Stimulated activated CD8-positive, alpha-beta memory T cell treated with anti-CD3 and anti-CD28 coated beads, Interleukin-7, amount 100 ng/mL, for 48 hours (primary cell): ENCODE measurements at regions not wholly inside any gene's neighbourhood (a gene's known extent, or its start where the extent isn't known, plus 50 kb on each side); places are given as distances from the start of the nearest gene placed in this dataset.
A peak's percentile ranks its signal among the peaks of the same experiment; 100 is the strongest.

Source experiments
- DNase-seq, 2 donors: peaks; one replicate each; pipeline ENCODE4 v3.0.0-alpha.2; 2020; ENCODE audit warnings: low read depth in 1 of 2; ENCODE audit errors: extremely low read depth in 1 of 2

DNA sequence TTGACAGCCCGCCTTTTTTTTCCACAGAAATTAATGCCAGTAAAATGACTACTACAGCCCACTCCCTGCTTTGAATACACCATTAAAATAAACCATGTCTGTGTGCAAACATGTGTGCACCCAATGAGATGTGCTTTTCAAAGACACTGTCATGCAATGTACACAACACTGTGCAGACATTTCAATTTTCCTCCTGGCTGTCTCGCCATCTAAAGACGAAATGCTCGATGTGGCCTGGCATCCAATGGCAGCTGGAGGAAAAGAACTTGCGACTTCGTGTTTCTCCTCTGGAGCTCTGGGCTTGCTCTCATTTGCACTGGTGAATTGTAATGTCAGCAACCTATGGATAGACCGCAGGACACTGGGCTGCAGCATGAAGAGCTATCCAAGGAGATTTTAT lies 147.0 kb upstream of the NAV2 start:
- no peak for DNase-seq

DNA sequence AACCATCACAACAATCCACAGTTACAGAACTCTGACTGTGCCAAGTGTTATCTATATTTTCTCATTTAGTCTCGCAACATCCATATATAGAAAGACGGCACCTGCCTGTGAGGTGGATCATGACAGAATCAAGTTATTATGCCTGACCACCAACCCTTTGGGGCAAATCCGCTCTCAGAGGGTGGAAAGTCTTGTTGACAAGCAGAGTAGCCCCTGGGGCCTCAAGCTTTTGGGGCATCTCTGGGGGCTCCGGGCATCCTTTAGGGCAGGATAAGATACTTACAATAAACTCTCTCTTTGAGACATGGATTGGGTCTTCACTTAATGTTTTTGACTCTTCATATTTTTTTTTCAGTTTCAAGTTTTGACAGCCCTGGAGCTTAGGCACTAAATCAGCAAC lies 150.5 kb upstream of the NAV2 start:
- DNase-seq = no peak

DNA sequence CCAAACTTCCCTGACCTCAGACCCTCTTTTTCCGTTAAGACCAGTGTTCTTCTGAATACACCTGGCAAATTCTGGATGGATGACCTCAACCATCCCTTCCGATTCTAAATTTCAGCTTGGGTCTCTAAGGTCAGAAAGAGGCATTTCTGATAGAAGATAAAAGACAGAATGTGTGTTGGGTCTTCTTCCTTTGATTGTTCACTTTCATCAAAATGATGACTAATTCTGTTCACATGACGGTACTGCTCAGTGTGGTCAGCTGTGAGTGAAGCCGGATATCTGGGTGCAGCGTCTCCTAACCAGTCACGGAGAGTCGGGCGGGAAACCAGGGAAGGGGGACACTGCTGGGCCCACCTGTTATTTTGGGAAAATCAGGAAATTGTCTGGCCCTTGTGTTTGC lies 151.6 kb upstream of the NAV2 start:
- DNase-seq = no peak

DNA sequence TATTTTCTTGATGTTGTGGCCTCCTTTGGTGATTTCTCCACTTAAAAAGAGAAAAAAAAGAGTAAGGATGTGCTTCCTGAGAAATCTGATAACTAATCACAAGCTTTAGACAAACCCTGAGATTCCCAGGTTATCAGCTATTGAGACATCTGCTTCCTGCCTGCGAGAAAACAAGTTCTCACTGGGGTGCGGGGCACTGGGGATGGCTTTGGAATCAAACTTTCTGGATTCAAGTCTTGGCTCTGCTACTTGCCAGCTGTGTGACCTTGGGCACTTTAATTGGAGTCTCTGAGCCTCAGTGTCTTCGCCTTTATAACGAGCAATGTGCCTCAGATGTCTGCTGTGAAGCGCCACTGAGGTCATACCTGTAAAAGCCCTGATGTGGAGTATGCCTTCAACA lies 152.5 kb upstream of the NAV2 start:
- no peak for DNase-seq

DNA sequence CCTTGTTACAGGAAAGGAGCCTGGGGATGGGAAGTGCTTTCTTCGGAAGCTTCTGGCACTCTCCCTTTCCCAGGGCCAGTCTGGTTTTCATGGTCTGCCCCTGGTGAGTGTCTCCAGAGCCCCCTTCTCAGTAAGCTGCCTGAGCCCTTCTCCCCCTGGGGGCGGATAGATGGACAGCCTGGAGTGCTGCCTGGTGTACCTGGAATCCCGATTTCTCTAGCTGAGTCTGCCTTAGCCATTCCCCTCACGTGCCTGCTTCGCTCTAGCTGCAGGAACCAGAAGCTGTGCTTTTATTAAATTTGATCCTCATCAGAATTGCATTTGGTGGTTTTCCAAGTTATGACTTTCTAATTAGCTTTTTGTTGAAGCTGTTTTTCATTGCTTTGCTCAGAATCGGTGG lies 152.9 kb upstream of the NAV2 start:
- DNase-seq = no peak

DNA sequence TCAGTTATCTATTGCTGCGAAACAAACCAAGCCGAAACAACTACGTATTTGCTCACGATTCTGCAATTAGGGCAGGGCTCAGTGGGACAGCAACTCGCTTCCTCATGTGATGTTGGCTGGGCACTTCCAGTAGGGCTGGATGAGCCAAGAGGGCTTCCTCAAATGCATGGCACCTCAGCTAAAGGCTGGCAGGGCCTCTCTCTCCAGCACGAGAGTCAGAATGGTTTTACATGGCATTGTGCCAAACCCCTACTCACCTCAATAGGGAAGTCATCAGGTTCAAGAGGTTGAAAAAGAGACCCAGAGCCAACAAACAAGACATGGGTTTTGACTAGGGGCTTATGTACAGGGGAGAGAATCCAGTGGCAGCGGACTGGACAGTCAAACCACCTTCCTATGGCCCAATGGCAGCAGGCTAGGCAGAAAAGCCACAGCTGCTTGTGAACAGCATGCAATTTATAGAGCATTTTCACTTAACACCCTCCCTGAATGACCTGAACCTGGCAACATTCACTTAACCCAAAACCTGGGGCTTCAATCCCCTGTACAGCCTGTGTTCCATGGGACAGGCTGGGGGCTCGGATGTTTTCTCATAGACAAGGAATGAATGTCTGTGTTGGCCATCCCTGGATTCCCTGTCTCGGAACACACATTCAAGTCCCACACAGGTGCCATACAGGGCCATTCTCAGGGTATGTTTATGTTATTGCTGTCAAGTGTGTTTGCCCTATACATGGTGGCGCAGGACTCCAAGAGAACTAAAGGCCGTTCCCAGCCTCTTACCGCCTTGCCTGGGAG lies 154.2 kb upstream of the NAV2 start:
- no peak for DNase-seq

DNA sequence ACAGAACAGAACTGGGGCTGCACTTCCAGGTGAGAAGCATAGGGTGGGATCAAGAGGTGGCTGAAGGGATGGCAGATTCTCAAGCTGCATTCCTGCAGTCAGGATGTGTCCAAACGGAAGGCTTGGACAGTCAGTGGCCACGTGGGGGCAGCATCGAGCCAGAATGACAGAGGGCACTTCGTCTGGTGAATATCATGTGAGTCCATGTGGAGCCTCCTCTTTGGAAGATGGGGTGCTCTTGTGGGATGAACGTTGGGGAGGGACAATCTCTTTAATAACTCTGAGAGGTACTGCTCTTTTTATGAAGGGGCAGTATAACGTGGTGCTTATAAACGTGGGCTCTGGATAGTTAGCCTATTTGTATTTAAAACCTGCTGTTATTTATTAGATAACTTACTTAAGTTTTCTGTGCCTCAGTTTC lies 154.9 kb upstream of the NAV2 start:
- peak; percentile 39 to 40 for DNase-seq

DNA sequence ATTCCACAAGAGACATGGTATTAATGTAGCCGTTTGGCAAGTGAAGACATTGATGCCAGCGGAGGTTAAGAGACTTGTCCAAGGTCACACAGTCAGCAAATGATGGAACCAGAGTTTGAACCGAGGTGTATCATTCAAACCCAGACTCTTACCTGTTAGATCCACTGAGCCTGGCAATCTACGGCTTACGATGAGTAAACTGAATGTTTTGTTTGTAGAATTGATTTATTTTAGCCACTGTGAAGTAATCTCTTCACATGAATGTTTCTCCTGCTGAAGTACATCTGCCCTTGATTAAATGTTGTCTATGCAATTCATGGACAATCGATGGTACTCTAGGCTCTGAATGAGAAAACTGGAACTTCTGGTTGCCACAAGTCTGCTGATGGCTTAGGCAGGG lies 155.5 kb upstream of the NAV2 start:
- no peak for DNase-seq

DNA sequence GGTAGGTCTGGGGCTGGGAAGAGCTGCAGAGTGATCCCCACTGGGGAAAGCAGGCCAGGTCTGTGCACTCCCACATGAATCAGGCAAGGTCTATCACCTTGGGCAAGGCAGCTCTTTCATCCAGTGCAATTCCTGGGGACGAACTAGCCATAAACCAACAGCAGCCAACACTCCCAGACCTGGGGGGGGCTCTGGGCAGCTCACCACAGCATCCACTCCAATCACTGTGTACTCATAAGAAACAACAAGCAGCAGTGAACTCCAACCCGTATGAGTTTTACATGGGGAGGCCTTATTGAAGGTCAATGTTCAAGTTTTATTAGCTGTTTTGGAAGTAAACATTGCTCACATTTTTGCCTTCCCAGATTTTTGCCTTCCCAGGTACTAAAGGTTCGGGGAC lies 157.4 kb upstream of the NAV2 start:
- DNase-seq = no peak

DNA sequence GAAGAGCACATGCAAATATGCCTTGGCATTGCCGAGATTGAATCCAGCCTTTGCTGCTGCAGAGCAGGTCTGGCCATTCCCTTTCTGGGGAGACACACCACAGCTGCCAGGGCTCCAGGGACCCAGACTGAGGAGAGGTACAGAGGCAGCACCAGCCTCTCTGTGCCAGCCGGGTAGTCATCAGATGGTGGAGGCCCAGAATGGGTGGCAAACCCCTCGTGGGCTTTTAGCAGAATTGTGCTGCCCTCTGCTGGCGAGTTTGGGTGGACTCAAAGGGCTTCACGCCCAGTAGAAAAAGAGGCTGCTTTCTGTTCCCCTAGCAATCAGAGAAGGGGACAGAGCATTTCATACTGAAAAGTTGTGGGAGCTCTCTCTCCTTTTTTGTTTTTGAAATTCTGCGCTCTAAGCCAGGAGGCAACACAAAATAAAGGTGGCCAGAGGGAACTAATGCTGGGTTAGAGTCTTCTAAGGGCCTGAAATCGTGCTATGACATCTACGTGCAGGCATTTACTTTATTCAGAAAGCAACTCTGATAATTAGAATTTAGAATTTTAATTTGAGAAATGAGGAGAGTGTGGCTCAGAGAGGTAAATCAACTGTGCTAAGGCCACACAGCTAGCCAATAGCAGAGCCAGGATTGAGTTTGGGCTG lies 158.8 kb upstream of the NAV2 start:
- DNase-seq = peak; percentile 40 to 50

DNA sequence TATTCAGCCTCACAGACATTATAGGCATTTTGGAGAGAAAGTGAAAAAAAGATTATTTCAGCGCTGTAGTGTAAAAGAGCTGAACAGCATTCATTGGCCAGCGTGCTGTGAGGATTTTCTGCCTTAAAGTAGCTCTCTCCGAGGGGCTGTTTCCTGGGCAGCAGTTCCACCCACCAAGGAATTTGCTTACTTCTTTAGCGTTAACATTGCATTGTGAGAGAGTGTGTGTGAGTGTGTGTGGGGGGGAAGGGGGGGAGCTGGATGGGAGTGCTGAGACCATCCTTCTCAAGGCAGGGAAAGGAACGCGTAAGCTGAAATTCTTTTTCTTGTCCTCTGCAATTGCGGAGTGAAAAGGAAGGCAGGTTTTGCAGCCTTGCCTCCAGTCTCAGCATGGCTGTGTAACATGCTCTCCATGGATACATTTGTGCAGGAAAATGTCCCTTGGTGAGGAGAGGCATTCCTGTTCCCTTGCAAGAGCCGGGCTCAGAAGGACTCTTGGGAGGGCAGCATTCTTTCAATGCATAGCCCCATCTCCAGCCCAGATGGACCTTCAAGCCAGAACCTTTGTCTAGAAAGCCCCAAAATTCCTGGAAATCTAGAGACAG lies 159.9 kb upstream of the NAV2 start:
- DNase-seq = no peak

DNA sequence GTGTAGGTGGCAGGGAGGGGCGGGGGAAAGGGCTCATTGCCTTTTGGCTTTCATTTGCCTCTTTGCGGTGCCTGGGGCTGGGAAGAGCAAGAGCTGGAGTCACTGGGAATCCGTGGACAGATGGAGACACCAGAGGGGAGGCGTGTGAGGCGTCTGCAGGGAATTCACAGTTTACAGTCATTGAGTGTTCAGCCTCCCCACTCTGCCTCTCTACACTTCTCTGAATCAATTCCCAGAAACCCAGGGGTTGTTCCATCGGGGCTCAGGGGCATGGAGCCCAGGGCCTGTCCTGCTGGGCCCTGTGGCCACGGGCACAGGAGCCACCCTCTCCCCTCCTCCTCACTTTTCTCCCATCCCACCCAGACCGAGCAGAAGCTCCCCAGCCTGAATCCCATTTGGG lies 160.5 kb upstream of the NAV2 start:
- DNase-seq = no peak

DNA sequence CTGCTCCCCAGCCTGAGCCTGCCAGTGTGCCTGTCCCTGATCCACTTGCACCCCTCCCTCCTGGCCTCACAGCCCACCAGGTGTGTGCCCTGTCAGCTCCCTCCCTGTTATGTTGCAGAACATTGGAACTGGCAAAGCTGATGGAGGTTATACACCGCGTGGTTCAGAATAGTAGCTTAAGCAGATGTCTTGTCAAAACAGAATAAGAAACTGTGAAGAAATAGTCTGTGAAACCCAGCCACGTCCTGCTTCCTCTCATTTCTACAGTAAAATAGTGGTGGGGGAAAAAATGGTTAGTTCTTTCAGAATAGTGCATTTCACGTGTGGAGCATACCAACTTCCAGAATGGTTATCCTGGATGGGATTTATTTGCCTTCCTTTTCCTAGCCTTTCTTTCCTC lies 161.2 kb upstream of the NAV2 start:
- no peak for DNase-seq

DNA sequence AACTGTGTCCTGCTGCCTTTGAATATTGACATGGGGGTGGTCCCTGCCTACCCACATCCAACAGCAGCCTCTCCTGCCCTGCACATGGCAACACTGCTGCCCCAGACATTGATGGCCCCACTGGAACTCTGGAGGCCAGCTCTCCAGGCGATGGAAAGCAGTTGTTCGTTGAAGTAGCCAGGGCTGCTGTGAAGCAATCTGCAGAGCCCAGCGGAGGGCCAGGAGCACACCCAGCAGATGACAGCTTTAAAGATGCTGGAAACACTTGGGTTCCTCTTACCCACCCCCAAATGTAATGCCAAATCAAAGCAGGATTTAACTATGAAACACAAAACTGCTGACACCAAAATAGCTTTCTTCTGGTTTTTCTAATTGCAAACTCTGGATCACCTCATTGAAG lies 165.6 kb upstream of the NAV2 start:
- DNase-seq = no peak

DNA sequence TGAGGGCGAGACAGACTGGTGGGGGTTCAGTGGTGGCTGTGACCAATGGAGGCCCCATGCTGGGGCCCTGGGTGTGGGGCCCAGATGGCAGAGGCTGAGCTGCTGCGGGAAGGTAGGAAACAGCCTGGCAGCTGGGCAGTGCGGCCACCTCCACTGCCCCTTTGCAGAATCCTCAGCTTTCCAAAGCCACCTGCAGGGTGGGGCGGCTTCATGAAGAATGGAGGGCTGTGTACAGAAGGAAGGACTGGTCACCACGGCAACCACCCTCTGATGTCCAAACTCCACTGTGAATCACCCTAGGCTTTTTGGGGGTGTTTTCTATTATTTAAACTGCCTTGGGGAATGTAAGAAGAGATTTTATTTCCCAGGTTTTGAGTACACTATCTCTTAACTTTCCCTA lies 166.3 kb upstream of the NAV2 start:
- no peak for DNase-seq

DNA sequence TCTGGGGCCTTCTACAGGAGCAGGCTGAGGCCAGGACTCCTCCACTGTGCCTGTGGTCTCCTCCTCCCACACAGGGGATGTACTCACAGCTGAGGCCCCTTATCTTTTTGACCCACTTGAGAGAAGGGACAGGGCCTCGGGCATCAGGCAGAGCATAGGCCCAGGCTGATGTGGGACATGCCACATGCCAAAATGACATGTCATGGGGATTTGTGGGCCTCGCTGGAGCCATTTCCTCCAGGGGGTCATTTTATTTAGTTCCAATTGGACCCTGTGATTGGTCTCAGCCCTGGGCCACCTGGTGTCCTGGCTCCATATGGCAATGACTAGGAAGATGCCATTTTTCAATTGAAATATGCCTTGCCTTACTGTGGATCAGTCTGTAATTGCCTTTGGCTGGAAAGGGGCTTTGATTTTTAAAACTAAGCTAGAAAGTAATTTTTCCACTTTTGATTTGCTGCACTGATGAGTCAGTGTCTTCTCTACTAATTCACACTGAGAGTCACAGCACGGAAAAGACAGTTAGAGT lies 171.1 kb upstream of the NAV2 start:
- no peak for DNase-seq

DNA sequence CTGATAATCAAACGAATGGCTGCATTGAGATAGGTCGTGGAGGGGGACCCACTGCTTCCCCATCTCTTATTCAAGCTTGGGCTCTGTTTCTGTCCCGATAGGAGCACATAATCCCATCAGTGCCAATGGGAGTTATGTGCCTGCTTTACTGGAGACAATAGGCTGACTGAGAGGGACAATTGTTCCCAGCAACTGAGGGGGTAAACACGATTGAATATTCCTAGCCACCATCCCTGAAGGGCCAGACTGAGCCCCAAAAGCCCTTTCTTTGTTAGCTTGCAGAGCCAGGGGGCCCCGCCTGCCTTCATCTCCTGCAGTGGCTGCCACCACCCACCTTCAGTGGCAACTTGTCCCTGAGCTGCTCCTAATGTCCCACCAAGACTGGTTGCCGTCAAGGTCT lies 172.8 kb upstream of the NAV2 start:
- no peak for DNase-seq

DNA sequence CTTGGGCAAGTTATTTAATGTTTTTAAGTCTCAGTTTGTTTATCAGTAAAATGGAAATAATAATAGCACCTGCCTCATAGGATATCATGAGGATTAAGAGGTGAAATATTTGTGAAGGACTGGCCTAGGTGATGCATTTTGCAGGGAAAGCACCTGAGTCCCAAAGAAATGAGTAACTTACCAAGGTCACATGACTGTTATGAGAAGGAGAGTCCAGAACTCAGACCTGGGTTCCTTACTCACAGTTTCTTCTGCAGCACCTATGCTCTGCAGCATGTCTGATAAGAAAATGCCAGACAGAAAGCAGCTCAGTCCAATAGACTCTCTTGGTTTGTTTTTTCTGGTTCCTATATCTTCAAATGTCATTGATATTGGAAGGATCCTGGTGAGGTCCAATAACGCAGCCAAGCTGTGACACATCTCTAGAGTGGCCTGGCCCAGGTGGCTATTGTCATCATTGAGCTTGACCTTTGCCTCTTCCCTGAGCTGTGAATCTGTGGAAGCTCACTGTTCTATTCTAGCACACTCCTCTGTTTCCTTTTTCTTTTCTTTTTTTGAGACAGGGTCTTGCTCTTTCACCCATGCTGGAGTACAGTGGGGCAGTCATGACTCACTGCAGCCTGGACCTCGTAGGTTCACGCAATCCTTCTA lies 174.7 kb upstream of the NAV2 start:
- no peak for DNase-seq

DNA sequence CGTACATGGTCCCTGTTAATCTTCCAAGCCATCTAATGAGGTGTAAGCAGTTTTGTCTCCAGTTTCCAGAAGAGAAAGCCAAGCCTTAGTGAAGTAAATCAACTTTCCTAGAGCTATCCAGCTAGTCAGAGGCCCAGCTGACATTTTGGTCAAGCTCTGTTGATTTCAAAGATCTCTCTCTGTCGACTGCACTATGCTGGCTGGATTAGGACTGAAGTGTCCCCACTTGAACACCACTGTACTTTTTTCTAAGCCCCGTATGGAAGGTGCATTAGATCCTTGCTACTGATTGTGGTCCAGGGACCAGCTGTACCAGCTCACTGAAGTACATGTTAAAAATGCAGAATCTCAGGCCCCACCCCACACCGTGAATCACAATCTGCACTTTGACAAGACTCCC lies 176.5 kb upstream of the NAV2 start:
- no peak for DNase-seq

DNA sequence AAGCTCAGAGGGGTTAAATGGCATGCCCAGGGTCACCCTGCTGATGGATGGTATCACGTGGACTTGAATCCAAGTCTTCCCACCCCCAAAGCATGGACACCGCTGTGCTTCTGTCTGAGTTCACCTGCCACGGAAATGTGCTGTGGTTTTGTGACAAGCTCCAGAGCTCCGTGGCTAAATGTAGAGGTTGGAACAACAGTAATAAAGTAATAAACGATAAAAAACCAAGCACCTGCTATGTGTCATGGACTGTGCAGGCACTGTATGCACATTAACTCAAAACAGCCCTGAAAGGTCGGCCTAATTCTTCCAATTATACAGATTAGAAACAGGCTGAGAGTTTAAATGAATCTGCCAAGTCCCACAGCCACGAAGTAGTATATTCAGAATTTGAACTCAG lies 182.1 kb upstream of the NAV2 start:
- DNase-seq = no peak

DNA sequence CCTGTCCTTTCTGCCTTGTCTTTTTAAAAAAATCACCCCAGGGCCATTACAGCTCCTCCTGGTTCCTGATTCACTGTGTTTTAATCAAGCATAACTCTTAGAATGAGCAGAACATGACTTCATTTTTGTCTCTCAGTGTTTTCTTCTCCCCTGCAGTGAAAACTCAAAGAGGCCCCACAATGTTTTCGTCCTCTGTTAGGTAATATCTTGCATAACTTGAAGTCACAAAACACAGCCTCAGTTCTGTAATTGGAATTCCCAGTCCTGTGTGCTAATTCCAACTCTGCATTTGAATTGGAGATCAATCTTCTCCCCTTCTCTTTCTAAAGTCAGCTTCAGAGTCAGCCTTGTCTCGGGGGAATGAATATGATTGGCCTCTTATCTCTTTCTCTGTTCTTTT lies 186.5 kb upstream of the NAV2 start:
- DNase-seq = no peak

DNA sequence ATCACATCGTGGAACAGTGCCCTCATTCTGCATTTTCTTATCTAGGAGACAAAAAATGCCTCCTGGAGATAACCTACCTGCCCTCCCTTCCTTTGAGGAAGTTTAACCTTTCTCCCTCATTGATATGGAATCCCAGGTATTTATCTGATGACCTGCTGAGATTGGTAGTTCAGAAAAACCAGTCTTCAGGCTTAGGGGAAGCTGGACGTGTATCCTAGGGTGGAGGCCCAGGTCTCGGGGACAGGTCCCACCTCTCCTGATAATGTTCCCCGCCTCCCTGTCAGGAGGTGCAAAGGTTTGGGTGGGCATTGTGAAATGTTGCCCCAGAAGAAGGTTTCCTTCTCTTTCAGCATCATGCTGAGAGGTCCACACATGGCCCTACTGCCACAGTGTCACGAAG lies 186.9 kb upstream of the NAV2 start:
- no peak for DNase-seq
